SK-N-SH (cell line): ENCODE measurements at regions not wholly inside any gene's neighbourhood (a gene's known extent, or its start where the extent isn't known, plus 50 kb on each side); places are given as distances from the start of the nearest gene placed in this dataset.

Experiments
- CTCF ChIP-seq: fragments of 200-600 bp; sonication (generic); IDR thresholded peaks from 2 replicates; pipeline ENCODE4 v1.6.1; 2017; ENCODE audit warnings: antibody characterized with exemption, mild to moderate bottlenecking, moderate library complexity
- EP300 ChIP-seq, 2 experiments: IDR thresholded peaks; 2 replicates each; pipeline versions ENCODE4 v1.4.0 to v1.6.1; 2012; ENCODE audit warnings: borderline replicate concordance in 1 of 2, low read depth in 1 of 2, low read length in 1 of 2
- EZH2phosphoT487 ChIP-seq: fragments of 200-600 bp; sonication (generic); IDR thresholded peaks from 2 replicates; pipeline ENCODE4 v1.6.1; 2017; ENCODE audit warnings: low read depth, mixed run types, mild to moderate bottlenecking, antibody characterized with exemption, moderate library complexity, borderline replicate concordance
- FOXM1 ChIP-seq: IDR thresholded peaks from 2 replicates; pipeline ENCODE4 v1.4.0; 2012; ENCODE audit warnings: low read depth, mild to moderate bottlenecking
- MXI1 ChIP-seq: IDR thresholded peaks from 2 replicates; pipeline ENCODE4 v1.6.1; 2012; ENCODE audit warnings: mild to moderate bottlenecking, low read depth, low read length, improper control_type of control experiment
- POLR2AphosphoS5 ChIP-seq: IDR thresholded peaks from 2 replicates; pipeline ENCODE4 v1.6.1; 2012; ENCODE audit warnings: low read depth, low read length
- RAD21 ChIP-seq: IDR thresholded peaks from 2 replicates; pipeline ENCODE4 v1.6.1; 2012; ENCODE audit warnings: mild to moderate bottlenecking, low read length
- SIN3A ChIP-seq: IDR thresholded peaks from 2 replicates; pipeline ENCODE4 v1.6.1; 2012; ENCODE audit warnings: low read depth, mild to moderate bottlenecking, low read length, moderate library complexity, borderline replicate concordance

GRCh38 chr1:5751163-5751540 is 241.1 kb downstream of the NPHP4 start:
- TF ChIP-seq MXI1: no peak
- no peak for TF ChIP-seq EZH2phosphoT487
- TF ChIP-seq CTCF: no peak
- TF ChIP-seq EP300 (IDR thresholded peaks at IDR 0.05; ENCODE audit: borderline replicate concordance in 1 of 2, low read depth in 1 of 2, low read length in 1 of 2): no peak
- no peak for TF ChIP-seq RAD21
- no peak for TF ChIP-seq POLR2AphosphoS5
- TF ChIP-seq SIN3A: no peak
- TF ChIP-seq FOXM1: no peak
